Kidney tubule cell (primary cell): ENCODE measurements at regions not wholly inside any gene's neighbourhood (a gene's known extent, or its start where the extent isn't known, plus 50 kb on each side); places are given as distances from the start of the nearest gene placed in this dataset.
A peak's percentile ranks its signal among the peaks of the same experiment; 100 is the strongest.
"Not testable (repeated sequence)": the region's sequence is repeated elsewhere in the genome, so short reads cannot be mapped to it uniquely, and the experiment has no call there.

ENCODE experiments used
- DNase-seq: peaks from one replicate; pipeline ENCODE4 v3.0.0-alpha.2; 2018; ENCODE audit warnings: low spot score

DNA sequence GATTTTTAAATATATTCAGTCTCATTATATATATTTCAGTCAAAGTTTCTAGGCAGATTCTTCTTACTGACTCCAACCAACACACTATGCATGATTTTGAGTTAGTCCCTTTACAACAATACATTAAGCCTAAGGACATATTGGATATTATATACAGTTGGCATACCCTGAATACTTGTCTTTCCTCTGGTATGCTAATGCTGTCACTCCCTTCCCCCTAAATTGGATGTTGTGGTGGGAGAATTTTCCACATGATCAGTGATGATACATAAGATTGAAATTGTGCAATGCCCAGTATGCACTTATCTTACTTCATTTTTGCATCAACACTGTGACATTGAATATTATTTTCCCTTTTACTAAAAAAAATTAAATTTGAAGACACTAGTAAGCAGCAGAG lies 935.2 kb downstream of the PCDH7 start:
- peak; percentile 43 for DNase-seq

GRCh38 chr4:31657859-31658570 lies 937.8 kb downstream of the PCDH7 start:
- peak; percentile 29 for DNase-seq

DNA sequence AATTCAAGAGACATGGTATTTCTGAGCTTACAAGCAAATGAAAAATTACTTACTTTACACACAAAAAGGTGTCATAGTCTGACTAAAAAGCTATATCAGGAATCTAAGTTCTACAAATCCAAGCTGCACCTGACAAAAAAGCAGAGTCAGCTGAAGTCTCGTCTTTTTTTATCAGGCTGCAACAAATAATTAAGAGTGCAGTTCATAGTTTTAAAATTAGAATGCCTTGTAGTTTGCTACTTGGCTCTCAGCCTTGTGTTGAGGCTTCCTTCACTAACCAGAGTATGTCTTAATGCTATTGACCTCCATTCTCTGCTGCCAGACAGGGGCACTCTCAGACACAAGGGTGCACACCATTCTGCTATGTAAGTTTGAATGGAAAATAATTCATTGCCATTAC lies 940.7 kb downstream of the PCDH7 start:
- no peak for DNase-seq

DNA sequence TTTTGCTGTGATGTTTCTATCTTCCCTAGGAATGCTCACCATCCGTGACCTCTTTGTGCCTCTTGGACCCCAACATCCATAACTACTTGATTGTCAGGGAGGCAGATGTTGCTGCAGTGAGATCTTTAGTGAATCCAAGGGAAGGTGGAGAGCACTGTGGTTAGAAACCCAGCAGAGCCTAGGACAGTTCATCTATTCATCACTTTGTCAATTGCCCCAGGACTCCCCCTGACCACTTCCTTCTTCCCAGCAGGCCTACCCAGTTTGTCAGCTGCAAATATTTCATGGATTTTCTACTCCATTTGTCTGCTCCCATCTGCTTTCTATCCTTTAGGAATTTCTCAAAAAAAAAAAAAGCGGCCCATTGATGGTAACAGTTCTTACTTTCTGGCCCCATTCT lies 942.8 kb downstream of the PCDH7 start:
- DNase-seq = no peak

- DNase-seq = no peak
These were observed 947.5 kb downstream of the PCDH7 start for GRCh38 chr4:31667686-31668085.

GRCh38 chr4:31674313-31674947 lies 954.3 kb downstream of the PCDH7 start:
- DNase-seq = peak; percentile 20

- DNase-seq = no peak
These were observed 958.2 kb downstream of the PCDH7 start for GRCh38 chr4:31678356-31678755.

DNA sequence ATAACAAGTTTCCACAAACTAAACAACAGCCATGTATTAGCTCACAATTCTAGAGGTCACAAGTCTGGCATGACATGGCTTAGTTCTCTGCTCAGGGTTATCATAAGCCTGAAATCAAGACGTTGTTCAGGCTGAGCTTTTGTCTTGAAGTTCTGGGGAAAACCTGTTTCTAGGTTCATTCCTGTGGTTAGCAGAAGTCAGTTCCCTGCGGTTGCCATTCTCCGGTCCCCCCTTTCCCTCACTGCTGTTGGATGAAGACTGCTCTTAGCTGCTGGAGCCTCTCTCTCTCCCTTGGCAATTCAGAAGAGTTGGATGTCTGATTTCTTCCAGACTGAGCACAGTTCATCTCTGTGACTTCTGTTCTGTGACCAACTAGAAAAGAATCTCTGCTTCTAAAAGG lies 962.6 kb downstream of the PCDH7 start:
- DNase-seq = no peak

- no peak for DNase-seq
These were observed 967.7 kb downstream of the PCDH7 start for GRCh38 chr4:31687717-31688342.

- DNase-seq = no peak
These were observed 972.3 kb downstream of the PCDH7 start for GRCh38 chr4:31692399-31692940.

- no peak for DNase-seq
These were observed 981.1 kb downstream of the PCDH7 start for GRCh38 chr4:31701256-31701655.

DNA sequence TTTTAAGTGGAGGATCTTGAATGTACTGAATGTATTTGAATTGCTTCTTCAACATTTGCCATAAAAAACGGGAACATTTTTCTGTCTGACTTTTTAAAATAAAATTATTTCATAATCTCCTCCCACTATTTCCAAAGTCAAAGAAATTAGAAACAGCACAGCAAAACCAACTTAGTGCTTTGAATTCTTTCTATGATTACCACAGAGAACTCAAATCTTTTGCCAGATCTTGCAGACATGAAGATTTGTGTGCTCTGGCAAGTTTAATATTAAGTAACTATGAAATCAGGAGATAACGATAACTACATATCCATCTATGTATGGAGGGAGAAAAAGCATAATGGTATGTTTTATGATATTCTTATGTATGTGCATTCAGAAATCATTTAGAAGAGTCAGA lies 982.2 kb downstream of the PCDH7 start:
- DNase-seq = no peak

GRCh38 chr4:31714238-31714637 lies 994.1 kb downstream of the PCDH7 start:
- no peak for DNase-seq

DNA sequence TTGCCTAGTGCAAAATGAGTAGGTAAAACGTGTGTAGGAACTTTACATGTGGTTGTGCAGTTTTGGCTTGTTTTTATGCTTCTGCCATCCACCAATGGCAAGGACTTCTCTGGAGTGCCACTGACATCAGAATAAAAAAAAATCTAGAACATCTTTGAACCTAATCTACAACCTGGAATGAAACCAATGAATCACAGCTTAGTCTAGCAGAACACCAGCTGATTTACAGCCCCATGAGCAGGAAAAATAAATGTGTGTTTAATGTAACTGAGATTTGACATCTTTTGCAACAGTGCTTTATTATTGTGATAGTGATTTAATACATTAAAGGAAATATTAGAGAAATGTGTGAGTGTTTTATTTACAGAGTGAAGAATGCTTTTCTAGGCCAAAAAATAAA lies 995.1 kb downstream of the PCDH7 start:
- DNase-seq = peak; percentile 4

- DNase-seq = no peak
These were observed 1006.9 kb downstream of the PCDH7 start for GRCh38 chr4:31727030-31727429.

DNA sequence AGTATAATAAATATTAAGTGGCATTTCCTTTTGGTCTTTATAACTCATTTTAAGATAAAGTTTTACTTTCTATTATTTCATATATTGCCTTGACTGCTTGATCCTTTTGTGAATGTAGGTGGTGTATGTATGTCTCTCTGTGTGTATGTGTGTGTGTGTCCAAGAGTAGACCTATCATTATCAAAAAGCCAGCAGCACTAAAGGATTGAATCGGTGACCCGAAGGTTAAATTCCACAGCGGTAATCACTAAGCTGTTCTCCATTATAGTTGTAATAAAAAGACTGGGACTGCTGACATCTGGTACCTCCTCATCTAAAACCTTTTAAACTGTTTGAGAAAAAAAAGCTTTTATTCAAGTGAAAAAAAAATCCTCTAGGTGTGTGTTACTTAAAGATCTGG lies 1014.8 kb downstream of the PCDH7 start:
- DNase-seq = no peak

DNA sequence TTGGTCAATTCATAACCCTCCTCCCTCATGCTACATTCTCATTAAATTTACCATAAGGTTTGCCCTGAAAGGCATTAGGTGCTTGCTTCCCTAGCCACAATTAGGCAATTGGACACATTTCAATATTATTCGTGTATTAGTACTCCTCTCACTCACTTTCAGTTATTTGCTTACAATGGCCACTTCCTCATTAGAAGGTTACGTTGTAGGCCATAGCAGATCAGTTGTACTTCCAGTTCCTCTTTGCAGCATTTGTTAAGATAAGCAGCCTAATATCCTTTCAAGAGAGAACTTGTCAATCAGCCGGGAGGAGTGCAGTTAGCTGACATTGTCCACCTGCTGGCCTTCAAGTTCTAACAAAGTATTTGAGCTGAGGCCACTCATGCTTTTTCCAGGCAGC lies 1017.2 kb downstream of the PCDH7 start:
- DNase-seq = no peak

- no peak for DNase-seq
These were observed 1021.2 kb downstream of the PCDH7 start for GRCh38 chr4:31741326-31741725.

GRCh38 chr4:31748382-31748781 lies 1028.2 kb downstream of the PCDH7 start:
- DNase-seq = no peak

DNA sequence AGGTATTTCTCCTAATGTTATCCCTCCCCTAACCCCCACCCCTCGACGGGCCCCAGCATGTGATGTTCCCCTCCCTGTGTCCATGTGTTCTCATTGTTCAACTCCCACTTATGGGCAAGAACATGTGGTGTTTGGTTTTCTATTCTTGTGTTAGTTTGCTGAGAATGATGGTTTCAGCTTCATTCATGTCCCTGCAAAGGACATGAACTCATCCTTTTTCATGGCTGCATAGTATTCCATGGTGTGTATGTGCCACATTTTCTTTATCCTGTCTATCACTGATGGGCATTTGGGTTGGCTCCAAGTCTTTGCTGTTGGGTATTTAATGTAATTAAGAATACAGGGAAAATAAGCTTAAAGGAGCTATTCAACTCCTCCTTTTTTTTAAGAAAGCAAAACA lies 1030.4 kb downstream of the PCDH7 start:
- not testable (repeated sequence) for DNase-seq

- DNase-seq = no peak
These were observed 1035.6 kb downstream of the PCDH7 start for GRCh38 chr4:31755751-31756150.

- no peak for DNase-seq
These were observed 1048.6 kb downstream of the PCDH7 start for GRCh38 chr4:31768756-31769155.

- DNase-seq = no peak
These were observed 1063.1 kb downstream of the PCDH7 start for GRCh38 chr4:31783311-31783710.
